Esophagus (tissue), 2 donors: ENCODE measurements at regions not wholly inside any gene's neighbourhood (a gene's known extent, or its start where the extent isn't known, plus 50 kb on each side); places are given as distances from the start of the nearest gene placed in this dataset.

ENCODE experiments used
- H3K27ac ChIP-seq, 2 donors: one replicate each; pipeline ENCODE4 v1.5.1; 2013; ENCODE audit warnings: low read depth in 2 of 2, mild to moderate bottlenecking in 2 of 2, inconsistent platforms in 1 of 2, low read length in 1 of 2, moderate library complexity in 1 of 2
- H3K27me3 ChIP-seq, 2 donors: one replicate each; pipeline ENCODE4 v1.6.1; 2013; ENCODE audit warnings: low read length in 2 of 2, control low read depth in 1 of 2, mild to moderate bottlenecking in 1 of 2; ENCODE audit not compliant: insufficient read depth in 2 of 2, control insufficient read depth in 1 of 2
- H3K36me3 ChIP-seq, 2 donors: one replicate each; pipeline ENCODE4 v1.6.1; 2013; ENCODE audit warnings: low read length in 1 of 2; ENCODE audit not compliant: control insufficient read depth in 2 of 2, insufficient read depth in 2 of 2
- H3K4me1 ChIP-seq, 2 donors: one replicate each; pipeline ENCODE4 v1.6.1; 2013; ENCODE audit warnings: low read length in 1 of 2; ENCODE audit not compliant: control insufficient read depth in 2 of 2, insufficient read depth in 2 of 2
- H3K4me3 ChIP-seq, 2 donors: one replicate each; pipeline ENCODE4 v1.5.1; 2013; ENCODE audit warnings: low read length in 2 of 2, mild to moderate bottlenecking in 2 of 2, low read depth in 1 of 2, moderate library complexity in 1 of 2
- H3K9me3 ChIP-seq, 2 donors: one replicate each; pipeline ENCODE4 v1.6.1; 2013; ENCODE audit warnings: mild to moderate bottlenecking in 2 of 2, low read depth in 1 of 2, low read length in 1 of 2, moderate library complexity in 1 of 2; ENCODE audit not compliant: control insufficient read depth in 2 of 2, insufficient read depth in 1 of 2
- WGBS, 2 donors: extraction: QIAGEN DNeasy Blood & Tissue Kit; methylation state at CpG; one replicate each; pipeline ENCODE4 v1.1.7; 2013; 5-methylcytosine and 5-hydroxymethylcytosine counted together
- donor health status: healthy with polysubstance abuse.
- donor health status: Bipolar disorder and iron deficiency.

DNA sequence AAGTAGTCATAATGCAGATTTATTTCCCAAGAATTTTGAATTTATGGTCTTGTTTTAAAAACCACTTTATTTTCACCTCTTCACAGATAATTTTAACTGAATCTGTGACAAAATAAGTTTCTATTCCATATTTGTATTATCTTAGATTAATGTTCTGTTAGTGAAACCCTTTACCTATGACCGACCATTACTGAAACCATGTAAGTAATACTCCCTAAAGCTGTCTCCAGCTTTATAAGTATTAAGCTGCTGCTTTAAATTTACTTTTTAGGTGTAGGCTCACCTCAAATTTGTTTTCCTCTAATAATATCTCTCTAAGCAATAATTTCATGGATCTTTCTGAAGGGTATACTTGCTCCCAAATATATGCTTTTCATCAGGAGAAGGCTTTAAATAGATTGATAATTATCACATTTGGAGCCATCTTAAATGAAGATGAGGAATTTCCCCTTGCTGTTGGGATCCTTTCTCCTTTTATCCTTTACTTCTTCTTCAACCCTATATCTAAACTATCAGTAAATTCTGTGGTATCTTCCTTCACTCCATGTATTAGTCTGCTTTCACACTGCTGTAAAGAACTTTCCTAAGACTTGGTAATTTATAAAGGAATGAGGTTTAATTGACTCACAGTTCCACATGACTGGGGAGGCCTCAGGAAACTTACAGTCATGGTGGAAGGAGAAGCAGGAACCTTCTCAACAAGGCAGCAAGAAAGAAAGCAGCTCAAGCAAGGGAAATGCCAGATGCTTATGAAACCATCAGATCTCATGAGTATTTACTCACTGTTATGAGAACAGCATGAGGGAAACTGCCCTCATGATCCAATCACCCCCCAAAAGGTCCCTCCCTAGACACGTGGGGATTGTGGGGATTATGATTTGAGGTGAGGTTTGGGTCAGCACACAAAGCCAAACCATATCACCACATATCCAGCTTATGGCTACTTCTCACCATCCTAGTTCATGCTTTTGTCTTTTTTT, 92.3 kb upstream of the P2RY1 start:
- H3K4me1 ChIP-seq = no peaks in the 10 kb centered on the region
- H3K27me3 ChIP-seq = no peaks in the 10 kb centered on the region
- no peak overlapping the region for H3K4me3 ChIP-seq
- no peak overlapping the region for H3K27ac ChIP-seq
- 70 to 75% methylated on average over 2 of the region's 2 CpGs for WGBS, 2 donors
- H3K9me3 ChIP-seq = no peaks in the 10 kb centered on the region
- no peaks in the 10 kb centered on the region for H3K36me3 ChIP-seq

GRCh38 chr3:152745646-152746045, 89.3 kb upstream of the P2RY1 start:
- Histone ChIP-seq H3K36me3 (no peaks in the 10 kb centered on the region), H3K4me3 (no peak overlapping the region), H3K4me1 (no peaks in the 10 kb centered on the region), H3K9me3 (no peaks in the 10 kb centered on the region), H3K27me3 (no peaks in the 10 kb centered on the region), H3K27ac (no peak overlapping the region)
- WGBS, 2 donors = 83 to 86% methylated on average over 1 of the region's 1 CpG

- Histone ChIP-seq H3K36me3 (no peaks in the 10 kb centered on the region), H3K4me1 (no peaks in the 10 kb centered on the region), H3K9me3 (no peaks in the 10 kb centered on the region), H3K27ac (no peak overlapping the region), H3K27me3 (no peaks in the 10 kb centered on the region), H3K4me3 (no peak overlapping the region)
- 80 to 84% methylated on average over 2 of the region's 2 CpGs for WGBS, 2 donors
Observed at GRCh38 chr3:152754303-152754702, 80.6 kb upstream of the P2RY1 start.

DNA sequence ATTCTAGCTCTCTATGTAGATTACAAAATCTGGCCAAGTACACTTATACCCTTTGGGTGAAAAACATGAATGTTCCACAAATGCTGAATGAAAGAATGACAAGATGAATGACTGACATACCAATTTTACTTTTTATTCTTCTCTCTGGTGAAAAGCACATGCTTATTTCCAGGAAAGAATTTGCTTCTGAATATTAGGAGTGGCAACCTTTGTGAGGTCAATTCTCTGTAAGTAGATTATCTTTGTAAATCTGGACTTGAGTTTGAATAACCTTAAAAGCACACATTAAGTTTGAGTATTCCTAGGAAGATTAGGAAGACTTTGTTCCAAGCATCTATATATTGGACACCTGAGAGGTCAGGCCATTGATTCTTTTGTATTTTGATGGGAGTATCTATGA, 78.1 kb upstream of the P2RY1 start:
- Histone ChIP-seq H3K36me3 (no peaks in the 10 kb centered on the region), H3K4me1 (no peaks in the 10 kb centered on the region), H3K4me3 (no peak overlapping the region), H3K27ac (no peak overlapping the region), H3K27me3 (no peaks in the 10 kb centered on the region), H3K9me3 (no peaks in the 10 kb centered on the region)

GRCh38 chr3:152760024-152760563, 74.8 kb upstream of the P2RY1 start:
- 78 to 87% methylated on average over 4 of the region's 4 CpGs for WGBS, 2 donors
- no peaks in the 10 kb centered on the region for H3K4me1 ChIP-seq
- H3K36me3 ChIP-seq = no peaks in the 10 kb centered on the region
- no peak overlapping the region for H3K27ac ChIP-seq
- H3K4me3 ChIP-seq = no peak overlapping the region
- no peaks in the 10 kb centered on the region for H3K27me3 ChIP-seq
- H3K9me3 ChIP-seq = no peaks in the 10 kb centered on the region

- whole genome bisulfite sequencing, 2 donors = 92 to 93% methylated on average over 3 of the region's 3 CpGs
- Histone ChIP-seq H3K9me3 (no peaks in the 10 kb centered on the region), H3K36me3 (no peaks in the 10 kb centered on the region), H3K27ac (no peak overlapping the region), H3K27me3 (no peaks in the 10 kb centered on the region), H3K4me3 (no peak overlapping the region), H3K4me1 (no peaks in the 10 kb centered on the region)
Observed at GRCh38 chr3:152760591-152760990, 74.3 kb upstream of the P2RY1 start.

GRCh38 chr3:152768478-152768877, 66.5 kb upstream of the P2RY1 start:
- H3K36me3 ChIP-seq = no peaks in the 10 kb centered on the region
- H3K9me3 ChIP-seq = no peaks in the 10 kb centered on the region
- no peak overlapping the region for H3K27ac ChIP-seq
- H3K4me3 ChIP-seq = no peak overlapping the region
- no peaks in the 10 kb centered on the region for H3K4me1 ChIP-seq
- 70 to 80% methylated on average over 3 of the region's 3 CpGs for WGBS, 2 donors
- H3K27me3 ChIP-seq = no peaks in the 10 kb centered on the region

DNA sequence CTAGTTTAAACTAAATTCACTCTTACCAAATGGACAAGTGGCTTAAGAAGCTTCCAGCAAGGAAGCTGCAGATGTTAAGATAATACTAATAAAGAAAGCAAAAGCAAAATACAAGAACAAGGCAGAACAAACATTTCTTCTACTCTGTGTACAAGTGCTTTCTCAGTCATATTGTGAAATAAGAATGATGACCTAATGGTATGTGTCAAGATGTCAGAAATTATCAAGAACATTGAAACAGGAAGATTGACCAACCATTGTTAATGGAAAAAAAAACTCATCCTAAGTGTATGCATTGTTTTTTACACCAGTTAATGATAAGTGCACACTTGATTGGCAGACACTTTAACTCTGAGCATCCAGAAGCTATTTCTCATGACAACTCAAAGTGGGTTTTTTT, 65.4 kb upstream of the P2RY1 start:
- H3K9me3 ChIP-seq = no peaks in the 10 kb centered on the region
- H3K27ac ChIP-seq = no peak overlapping the region
- H3K4me1 ChIP-seq = no peaks in the 10 kb centered on the region
- H3K27me3 ChIP-seq = no peaks in the 10 kb centered on the region
- H3K36me3 ChIP-seq = no peaks in the 10 kb centered on the region
- H3K4me3 ChIP-seq = no peak overlapping the region

DNA sequence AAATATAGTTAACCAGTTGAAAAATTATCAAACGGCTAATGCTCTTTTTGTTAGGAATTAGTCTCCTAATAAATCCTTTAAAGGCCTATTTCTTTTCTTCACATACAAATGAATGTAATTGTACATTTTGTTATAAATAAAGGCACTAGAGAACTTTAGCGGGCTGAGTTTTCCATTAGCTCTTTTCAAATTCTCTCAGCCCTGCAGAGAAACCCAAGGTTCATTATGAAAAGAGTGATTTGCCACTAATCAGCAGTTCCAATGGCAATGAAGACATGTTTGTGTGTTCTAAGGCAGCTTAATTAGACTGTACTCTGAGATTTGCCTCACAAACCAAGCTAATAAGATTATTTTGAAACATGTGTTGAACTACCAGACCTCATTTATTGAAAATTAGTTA, 64.6 kb upstream of the P2RY1 start:
- Histone ChIP-seq H3K9me3 (no peaks in the 10 kb centered on the region), H3K4me1 (no peaks in the 10 kb centered on the region)
- 75 to 89% methylated on average over 2 of the region's 2 CpGs for WGBS, 2 donors

GRCh38 chr3:152771120-152771519, 63.8 kb upstream of the P2RY1 start:
- Histone ChIP-seq H3K9me3 (no peaks in the 10 kb centered on the region), H3K4me3 (no peak overlapping the region), H3K27ac (no peak overlapping the region), H3K27me3 (no peaks in the 10 kb centered on the region), H3K4me1 (no peaks in the 10 kb centered on the region), H3K36me3 (no peaks in the 10 kb centered on the region)
- 89 to 94% methylated on average over 1 of the region's 1 CpG for WGBS, 2 donors

More for the DNA sequence above, 64.6 kb upstream of the P2RY1 start:
- Histone ChIP-seq H3K27ac (no peak overlapping the region), H3K4me3 (no peak overlapping the region), H3K27me3 (no peaks in the 10 kb centered on the region), H3K36me3 (no peaks in the 10 kb centered on the region)
